HepG2 (cell line): ENCODE measurements at regions not wholly inside any gene's neighbourhood (a gene's known extent, or its start where the extent isn't known, plus 50 kb on each side); places are given as distances from the start of the nearest gene placed in this dataset.

Experiments
- AKAP8 ChIP-seq: sonication (generic); formaldehyde crosslinking; IDR thresholded peaks from 2 replicates; pipeline ENCODE4 v1.5.1; 2020; ENCODE audit warnings: mild to moderate bottlenecking, missing genetic modification reagents
- BHLHE40 ChIP-seq: IDR thresholded peaks from 2 replicates; pipeline ENCODE4 v1.6.1; 2011; ENCODE audit warnings: low read length, improper control_type of control experiment
- E2F1 ChIP-seq: sonication (generic); formaldehyde crosslinking; IDR thresholded peaks from 2 replicates; pipeline ENCODE4 v1.5.0; 2020; ENCODE audit warnings: missing genetic modification reagents
- GATAD2A ChIP-seq: IDR thresholded peaks from 2 replicates; pipeline ENCODE4 v1.6.1; 2016
- HMG20B ChIP-seq: conservative IDR thresholded peaks from 2 replicates; pipeline ENCODE4 v1.6.1; 2016; ENCODE audit warnings: missing genetic modification reagents, missing compliant biosample characterization
- NFIC ChIP-seq: IDR thresholded peaks from 2 replicates; pipeline ENCODE4 v1.6.1; 2012; ENCODE audit warnings: mild to moderate bottlenecking, low read length, inconsistent platforms
- NONO ChIP-seq, 2 experiments: fragments of 450-650 bp in 1 of 2; sonication (generic) in 1 of 2; formaldehyde crosslinking in 1 of 2; IDR thresholded peaks in 1 of 2; conservative IDR thresholded peaks in 1 of 2; 2 replicates each; pipeline versions ENCODE4 v1.6.1 to v1.8.0; 2017 to 2022; ENCODE audit warnings: mild to moderate bottlenecking in 1 of 2, missing genetic modification reagents in 1 of 2, moderate library complexity in 1 of 2
- NRL ChIP-seq: sonication (generic); formaldehyde crosslinking; IDR thresholded peaks from 2 replicates; pipeline ENCODE4 v1.5.0; 2020; ENCODE audit warnings: missing genetic modification reagents, mild to moderate bottlenecking, moderate library complexity, borderline replicate concordance
- PHF21A ChIP-seq: sonication (generic); formaldehyde crosslinking; IDR thresholded peaks from 2 replicates; pipeline ENCODE4 v1.5.0; 2020; ENCODE audit warnings: mild to moderate bottlenecking, missing genetic modification reagents
- POGK ChIP-seq: sonication (generic); formaldehyde crosslinking; conservative IDR thresholded peaks from 2 replicates; pipeline ENCODE4 v1.8.0; 2022; ENCODE audit warnings: mild to moderate bottlenecking, moderate library complexity, missing genetic modification reagents
- PPARG ChIP-seq: conservative IDR thresholded peaks from 2 replicates; pipeline ENCODE4 v1.6.1; 2016; ENCODE audit warnings: missing biosample characterization, missing genetic modification reagents
- SKI ChIP-seq: fragments of 450-650 bp; IDR thresholded peaks from one replicate; pipeline ENCODE4 v1.6.1; 2018; ENCODE audit warnings: mild to moderate bottlenecking; ENCODE audit not compliant: partially characterized antibody
- SMAD1 ChIP-seq: sonication (generic); formaldehyde crosslinking; IDR thresholded peaks from 2 replicates; pipeline ENCODE4 v1.4.0; 2020; ENCODE audit warnings: missing genetic modification reagents, low read depth, mild to moderate bottlenecking, borderline replicate concordance
- STAT5B ChIP-seq: sonication (generic); formaldehyde crosslinking; IDR thresholded peaks from 2 replicates; pipeline ENCODE4 v1.4.0; 2020; ENCODE audit warnings: missing genetic modification reagents
- THYN1 ChIP-seq: sonication (generic); formaldehyde crosslinking; IDR thresholded peaks from 2 replicates; pipeline ENCODE4 v1.8.1; 2023; ENCODE audit warnings: low read depth, mild to moderate bottlenecking, moderate library complexity, missing genetic modification reagents, borderline replicate concordance
- ZBTB20 ChIP-seq: sonication (generic); formaldehyde crosslinking; IDR thresholded peaks from 2 replicates; pipeline ENCODE4 v1.8.1; 2023; ENCODE audit warnings: missing genetic modification reagents, low read depth, mild to moderate bottlenecking, borderline replicate concordance
- ZFP37 ChIP-seq: sonication (generic); formaldehyde crosslinking; IDR thresholded peaks from 2 replicates; pipeline ENCODE4 v1.4.0; 2020; ENCODE audit warnings: missing genetic modification reagents, borderline replicate concordance
- ZKSCAN8 ChIP-seq: IDR thresholded peaks from 2 replicates; pipeline ENCODE4 v1.6.1; 2016; ENCODE audit warnings: borderline replicate concordance, missing genetic modification reagents, missing compliant biosample characterization
- ZNF280D ChIP-seq: sonication (generic); formaldehyde crosslinking; IDR thresholded peaks from 2 replicates; pipeline ENCODE4 v1.5.1; 2020; ENCODE audit warnings: mild to moderate bottlenecking, missing genetic modification reagents
- ZNF563 ChIP-seq: sonication (generic); formaldehyde crosslinking; IDR thresholded peaks from 2 replicates; pipeline ENCODE4 v1.8.0; 2022; ENCODE audit warnings: mild to moderate bottlenecking, moderate library complexity, missing genetic modification reagents
- ZNF572 ChIP-seq: sonication (generic); formaldehyde crosslinking; IDR thresholded peaks from 2 replicates; pipeline ENCODE4 v1.5.1; 2020; ENCODE audit warnings: mild to moderate bottlenecking, missing genetic modification reagents
- ZNF839 ChIP-seq: sonication (generic); formaldehyde crosslinking; IDR thresholded peaks from 2 replicates; pipeline ENCODE4 v1.4.0; 2020; ENCODE audit warnings: missing genetic modification reagents, mild to moderate bottlenecking, borderline replicate concordance
- TF ChIP-seq, protein P1 (sequence below): sonication (generic); formaldehyde crosslinking; IDR thresholded peaks from 2 replicates; pipeline ENCODE4 v1.4.0; 2020; ENCODE audit warnings: missing genetic modification reagents

- TF ChIP-seq ZNF572 (CRISPR knock-in tag) (no peak), BHLHE40 (no peak; the same call in 1 of the 2 replicates), ZNF280D (CRISPR knock-in tag) (0 out of 2 replicates have a peak, but pooled peaks have one; percentile 32), SKI (no peak), ZKSCAN8 (peak; percentile 97), NFIC (peak; percentile 44; the same call in 1 of the 2 replicates), THYN1 (CRISPR knock-in tag) (0 out of 2 replicates have a peak, but pooled peaks have one; percentile 21), AKAP8 (CRISPR knock-in tag) (0 out of 2 replicates have a peak, but pooled peaks have one; percentile 57), NONO (IDR thresholded peaks at IDR 0.05) (no peak), NONO (CRISPR knock-in tag; conservative IDR thresholded peaks at IDR 0.05) (no peak; the same call in 1 of the 2 replicates), SMAD1 (no peak), ZFP37 (CRISPR knock-in tag) (0 out of 2 replicates have a peak, but pooled peaks have one; percentile 68), GATAD2A (CRISPR knock-in tag) (peak; percentile 89), POGK (peak; percentile 41), PHF21A (peak; percentile 97), ZBTB20 (CRISPR knock-in tag) (peak; percentile 95; the same call in 1 of the 2 replicates), PPARG (CRISPR knock-in tag) (peak; percentile 82), ZNF563 (no peak), NRL (CRISPR knock-in tag) (no peak), STAT5B (no peak), HMG20B (CRISPR knock-in tag) (peak; percentile 83; the same call in 1 of the 2 replicates), E2F1 (CRISPR knock-in tag) (0 out of 2 replicates have a peak, but pooled peaks have one; percentile 37), ZNF839 (CRISPR knock-in tag) (no peak)
- TF ChIP-seq, protein P1, sequence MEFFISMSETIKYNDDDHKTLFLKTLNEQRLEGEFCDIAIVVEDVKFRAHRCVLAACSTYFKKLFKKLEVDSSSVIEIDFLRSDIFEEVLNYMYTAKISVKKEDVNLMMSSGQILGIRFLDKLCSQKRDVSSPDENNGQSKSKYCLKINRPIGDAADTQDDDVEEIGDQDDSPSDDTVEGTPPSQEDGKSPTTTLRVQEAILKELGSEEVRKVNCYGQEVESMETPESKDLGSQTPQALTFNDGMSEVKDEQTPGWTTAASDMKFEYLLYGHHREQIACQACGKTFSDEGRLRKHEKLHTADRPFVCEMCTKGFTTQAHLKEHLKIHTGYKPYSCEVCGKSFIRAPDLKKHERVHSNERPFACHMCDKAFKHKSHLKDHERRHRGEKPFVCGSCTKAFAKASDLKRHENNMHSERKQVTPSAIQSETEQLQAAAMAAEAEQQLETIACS (CRISPR knock-in tag), result 0 out of 2 replicates have a peak, but pooled peaks have one; percentile 23
Measured at GRCh38 chr20:12928755-12929401, 79.9 kb upstream of the SPTLC3 start (continued).
